ENCODE measurements at regions not wholly inside any gene's neighbourhood (a gene's known extent, or its start where the extent isn't known, plus 50 kb on each side); places are given as distances from the start of the nearest gene placed in this dataset.
A peak's percentile ranks its signal among the peaks of the same experiment; 100 is the strongest.

DNA sequence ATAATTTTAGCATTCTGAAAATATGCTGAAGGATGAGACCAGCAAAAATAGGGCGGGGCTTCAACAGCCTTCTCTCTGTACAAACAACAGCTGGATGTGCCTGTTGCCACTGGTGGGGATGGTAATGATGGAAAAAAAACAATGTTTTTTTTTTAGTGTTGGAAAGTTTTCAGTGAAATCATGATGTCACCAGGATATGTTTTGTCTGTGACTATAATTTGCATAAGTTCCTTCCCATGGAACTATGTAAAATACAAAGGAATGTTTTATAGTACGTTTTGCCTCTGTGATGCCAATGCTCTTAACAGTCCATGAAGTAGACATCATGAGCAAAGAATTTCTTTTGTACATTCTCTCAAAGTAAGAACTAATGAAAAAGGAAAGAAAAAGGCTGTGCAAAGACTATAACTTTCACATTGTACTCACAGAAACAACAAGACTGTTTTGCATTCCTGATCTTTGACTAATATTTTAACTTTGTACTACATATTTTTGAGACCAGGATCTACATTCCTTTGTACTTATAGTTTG is 589.7 kb downstream of the SPRY1 start:
- peak in 1 of 3 donors; percentile 59 for DNase-seq
- Histone ChIP-seq H3K4me3 (no peak overlapping the region), H3K27ac (peak overlapping the region in 1 of 4 donors; percentile 49)

GRCh38 chr4:123987408-123987807 is 590.8 kb downstream of the SPRY1 start:
- TF ChIP-seq, protein P1, sequence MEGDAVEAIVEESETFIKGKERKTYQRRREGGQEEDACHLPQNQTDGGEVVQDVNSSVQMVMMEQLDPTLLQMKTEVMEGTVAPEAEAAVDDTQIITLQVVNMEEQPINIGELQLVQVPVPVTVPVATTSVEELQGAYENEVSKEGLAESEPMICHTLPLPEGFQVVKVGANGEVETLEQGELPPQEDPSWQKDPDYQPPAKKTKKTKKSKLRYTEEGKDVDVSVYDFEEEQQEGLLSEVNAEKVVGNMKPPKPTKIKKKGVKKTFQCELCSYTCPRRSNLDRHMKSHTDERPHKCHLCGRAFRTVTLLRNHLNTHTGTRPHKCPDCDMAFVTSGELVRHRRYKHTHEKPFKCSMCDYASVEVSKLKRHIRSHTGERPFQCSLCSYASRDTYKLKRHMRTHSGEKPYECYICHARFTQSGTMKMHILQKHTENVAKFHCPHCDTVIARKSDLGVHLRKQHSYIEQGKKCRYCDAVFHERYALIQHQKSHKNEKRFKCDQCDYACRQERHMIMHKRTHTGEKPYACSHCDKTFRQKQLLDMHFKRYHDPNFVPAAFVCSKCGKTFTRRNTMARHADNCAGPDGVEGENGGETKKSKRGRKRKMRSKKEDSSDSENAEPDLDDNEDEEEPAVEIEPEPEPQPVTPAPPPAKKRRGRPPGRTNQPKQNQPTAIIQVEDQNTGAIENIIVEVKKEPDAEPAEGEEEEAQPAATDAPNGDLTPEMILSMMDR (IDR thresholded peaks at IDR 0.05): no peak
- no peak for TF ChIP-seq POLR2A (IDR thresholded peaks at IDR 0.05)
- no peak overlapping the region for H3K4me3 ChIP-seq
- H3K4me1 ChIP-seq: no peaks in the 10 kb centered on the region
- peak overlapping the region in 1 of 4 donors; percentile 49 for H3K27ac ChIP-seq
- no peak for DNase-seq
- H3K9me3 ChIP-seq: peaks cover 0 to 5% (median 0%) of the 10 kb centered on the region in 4 donors
- H3K27me3 ChIP-seq: no peaks in the 10 kb centered on the region
- no peaks in the 10 kb centered on the region for H3K36me3 ChIP-seq

More for the DNA sequence above, 589.7 kb downstream of the SPRY1 start:
- no peak for TF ChIP-seq POLR2A (IDR thresholded peaks at IDR 0.05)
- TF ChIP-seq, protein P1 (IDR thresholded peaks at IDR 0.05): no peak
- Histone ChIP-seq H3K36me3 (no peaks in the 10 kb centered on the region), H3K4me1 (no peaks in the 10 kb centered on the region), H3K27me3 (no peaks in the 10 kb centered on the region), H3K9me3 (peaks cover 0 to 5% (median 0%) of the 10 kb centered on the region in 4 donors)

GRCh38 chr4:123990310-123990870 is 593.8 kb downstream of the SPRY1 start:
- Histone ChIP-seq H3K4me3 (no peak overlapping the region), H3K27ac (no peak overlapping the region), H3K27me3 (no peaks in the 10 kb centered on the region), H3K36me3 (no peaks in the 10 kb centered on the region), H3K9me3 (no peaks in the 10 kb centered on the region), H3K4me1 (no peaks in the 10 kb centered on the region)
- no peak for DNase-seq
- TF ChIP-seq POLR2A (IDR thresholded peaks at IDR 0.05): no peak
- TF ChIP-seq, protein P1 (IDR thresholded peaks at IDR 0.05): peak in 3 of 6 experiments; percentile 22 to 38 (median 28)

DNA sequence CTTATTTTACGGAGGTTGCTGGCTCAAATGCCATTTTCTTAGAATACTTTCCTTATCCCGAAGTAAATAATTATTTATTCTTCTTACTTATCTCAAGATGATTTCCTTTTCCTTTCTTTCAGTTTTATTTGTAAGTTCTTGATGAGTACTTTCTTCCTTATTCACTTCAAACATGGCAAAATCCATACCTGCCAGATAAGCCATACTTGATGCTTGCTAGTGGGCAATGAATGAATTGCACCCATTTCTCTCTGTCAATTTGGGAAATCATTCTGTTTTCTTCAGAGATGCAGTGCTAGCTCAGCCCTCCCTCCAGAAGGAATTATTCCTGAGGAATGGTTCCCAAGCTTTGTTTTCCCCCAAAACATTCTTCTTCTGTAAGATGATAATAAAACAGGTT is 598.3 kb downstream of the SPRY1 start:
- DNase-seq: no peak
- TF ChIP-seq POLR2A (IDR thresholded peaks at IDR 0.05): no peak
- TF ChIP-seq, protein P1 (IDR thresholded peaks at IDR 0.05): peak in 2 of 6 experiments; percentile 2 to 8
- Histone ChIP-seq H3K27ac (no peak overlapping the region), H3K27me3 (no peaks in the 10 kb centered on the region), H3K4me3 (no peak overlapping the region), H3K4me1 (no peaks in the 10 kb centered on the region), H3K9me3 (no peaks in the 10 kb centered on the region), H3K36me3 (no peaks in the 10 kb centered on the region)

GRCh38 chr4:123995936-123996335 is 599.3 kb downstream of the SPRY1 start:
- Histone ChIP-seq H3K4me1 (no peaks in the 10 kb centered on the region), H3K36me3 (no peaks in the 10 kb centered on the region), H3K9me3 (no peaks in the 10 kb centered on the region), H3K27ac (no peak overlapping the region), H3K27me3 (no peaks in the 10 kb centered on the region), H3K4me3 (no peak overlapping the region)
- TF ChIP-seq, protein P1 (IDR thresholded peaks at IDR 0.05): no peak
- DNase-seq: no peak
